GM19455 (cell line): ENCODE measurements at regions not wholly inside any gene's neighbourhood (a gene's known extent, or its start where the extent isn't known, plus 50 kb on each side); places are given as distances from the start of the nearest gene placed in this dataset.

Experiments
- ATAC-seq: cut with Tn5 transposase; IDR thresholded peaks from one replicate; pipeline ENCODE4 v1.9.1; 2021; ENCODE audit not compliant: unreplicated experiment

GRCh38 chr9:16128003-16128402, 575.2 kb downstream of the CCDC171 start:
- ATAC-seq, result no peak

GRCh38 chr9:16131264-16131663, 578.4 kb downstream of the CCDC171 start:
- ATAC-seq, result no peak

- ATAC-seq, result no peak
Observed at GRCh38 chr9:16132513-16132912, 579.7 kb downstream of the CCDC171 start.

- ATAC-seq, result no peak
Observed at GRCh38 chr9:16133032-16133431, 580.2 kb downstream of the CCDC171 start.

- ATAC-seq, result peak; percentile 84
Observed at GRCh38 chr9:16133556-16134227, 580.8 kb downstream of the CCDC171 start.

- ATAC-seq, result no peak
Observed at GRCh38 chr9:16134351-16134750, 581.5 kb downstream of the CCDC171 start.

- no peak for ATAC-seq
Observed at GRCh38 chr9:16135968-16136367, 583.1 kb downstream of the CCDC171 start.

- ATAC-seq, result no peak
Observed at GRCh38 chr9:16136451-16136850, 583.6 kb downstream of the CCDC171 start.

- ATAC-seq, result no peak
Observed at GRCh38 chr9:16136961-16137360, 584.1 kb downstream of the CCDC171 start.

GRCh38 chr9:16138561-16139491, 586.0 kb downstream of the CCDC171 start:
- no peak for ATAC-seq

- ATAC-seq, result no peak
Observed at GRCh38 chr9:16139774-16140173, 586.9 kb downstream of the CCDC171 start.

GRCh38 chr9:16143310-16143709, 590.5 kb downstream of the CCDC171 start:
- ATAC-seq, result no peak

GRCh38 chr9:16143947-16144890, 591.4 kb downstream of the CCDC171 start:
- no peak for ATAC-seq

GRCh38 chr9:16145196-16145950, 592.5 kb downstream of the CCDC171 start:
- no peak for ATAC-seq

GRCh38 chr9:16147726-16148125, 594.9 kb downstream of the CCDC171 start:
- no peak for ATAC-seq

- ATAC-seq, result no peak
Observed at GRCh38 chr9:16150501-16150900, 597.7 kb downstream of the CCDC171 start.

- no peak for ATAC-seq
Observed at GRCh38 chr9:16150938-16151650, 598.3 kb downstream of the CCDC171 start.

GRCh38 chr9:16152276-16153101, 599.6 kb downstream of the CCDC171 start:
- ATAC-seq, result no peak

- ATAC-seq, result no peak
Observed at GRCh38 chr9:16153221-16153620, 600.4 kb downstream of the CCDC171 start.
